ENCODE measurements at regions not wholly inside any gene's neighbourhood (a gene's known extent, or its start where the extent isn't known, plus 50 kb on each side); places are given as distances from the start of the nearest gene placed in this dataset.

- TF ChIP-seq OSR2 (tag by site-specific recombination; IDR thresholded peaks at IDR 0.05), result no peak
- no peak for TF ChIP-seq ZIC2 (tag by site-specific recombination; IDR thresholded peaks at IDR 0.05)
- TF ChIP-seq ZBTB6 (tag by site-specific recombination; IDR thresholded peaks at IDR 0.05), result no peak
- no peak for TF ChIP-seq ZNF449 (tag by site-specific recombination; IDR thresholded peaks at IDR 0.05)
Observed at GRCh38 chr22:49324527-49325491, 502.9 kb downstream of the BRD1 start (continued).

GRCh38 chr22:49323751-49324415, 503.8 kb downstream of the BRD1 start:
- ChIA-PET POLR2A (no interaction called here), CTCF (interaction anchor here (0.5 to 1.6 kb wide), 3 partner anchors 18 to 593 kb away, joined by 3 to 4 read pairs (median 3); no protein-coding TSS in a partner anchor)
- no peak overlapping the region for H3K4me3 ChIP-seq (ENCODE audit: low read depth, low read length)
- no peaks in the 10 kb centered on the region for H3K4me1 ChIP-seq (ENCODE audit: control insufficient read depth, insufficient read depth, low read length)
- no peaks in the 10 kb centered on the region for H3K9me3 ChIP-seq (ENCODE audit: control insufficient read depth, insufficient read depth, low read depth, low read length)
- H3K36me3 ChIP-seq (ENCODE audit: control insufficient read depth in 2 of 2, insufficient read depth in 1 of 2, low read length in 2 of 2), result no peaks in the 10 kb centered on the region
- no peak overlapping the region for H3K27ac ChIP-seq (ENCODE audit: extremely low read depth, low read depth, low read length)
- TF ChIP-seq SP3 (tag by site-specific recombination; IDR thresholded peaks at IDR 0.05) (no peak), ZXDB (tag by site-specific recombination; IDR thresholded peaks at IDR 0.05) (no peak), GLIS1 (tag by site-specific recombination; IDR thresholded peaks at IDR 0.05) (no peak), ZNF366 (tag by site-specific recombination; conservative IDR thresholded peaks at IDR 0.05) (no peak), ZNF148 (tag by site-specific recombination; IDR thresholded peaks at IDR 0.05; ENCODE audit: borderline replicate concordance) (no peak), ZNF473 (tag by site-specific recombination; IDR thresholded peaks at IDR 0.05) (no peak), ZNF350 (tag by site-specific recombination; IDR thresholded peaks at IDR 0.05) (no peak), KLF7 (tag by site-specific recombination; IDR thresholded peaks at IDR 0.05; ENCODE audit: borderline replicate concordance) (no peak), ZNF530 (tag by site-specific recombination; IDR thresholded peaks at IDR 0.05; ENCODE audit: low read depth) (no peak), ZNF324 (tag by site-specific recombination; IDR thresholded peaks at IDR 0.05) (no peak), ZNF544 (tag by site-specific recombination; IDR thresholded peaks at IDR 0.05) (no peak), ZBTB11 (tag by site-specific recombination; conservative IDR thresholded peaks at IDR 0.05; ENCODE audit: low read depth) (no peak), ATF2 (tag by site-specific recombination; IDR thresholded peaks at IDR 0.05; ENCODE audit: low read depth) (no peak), ZBTB10 (tag by site-specific recombination; IDR thresholded peaks at IDR 0.05) (no peak), ZFHX2 (tag by site-specific recombination; conservative IDR thresholded peaks at IDR 0.05) (no peak), ZNF747 (tag by site-specific recombination; IDR thresholded peaks at IDR 0.05) (no peak), ZNF391 (tag by site-specific recombination; IDR thresholded peaks at IDR 0.05; ENCODE audit: borderline replicate concordance, low read depth) (no peak)
